ENCODE measurements at regions not wholly inside any gene's neighbourhood (a gene's known extent, or its start where the extent isn't known, plus 50 kb on each side); places are given as distances from the start of the nearest gene placed in this dataset.

DNA sequence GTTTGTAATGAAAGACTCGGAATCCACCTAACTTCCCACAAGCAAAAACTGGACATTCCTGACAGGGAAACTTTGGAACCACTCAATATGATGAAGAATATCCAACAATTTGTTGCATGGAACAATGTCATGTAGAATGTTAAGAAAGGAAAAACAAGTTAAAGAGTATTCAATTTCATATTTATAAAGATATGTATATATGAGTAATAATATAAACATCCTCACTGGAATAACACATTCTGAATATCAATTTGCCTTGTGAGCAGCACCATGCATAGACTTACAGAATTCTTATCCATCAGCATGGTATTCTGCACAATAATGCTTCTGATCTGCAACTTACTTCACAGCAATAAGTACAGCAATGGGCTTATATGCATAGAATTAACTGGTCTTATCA lies 650.3 kb downstream of the SEMA5A start:
- no peak overlapping the region for H3K27ac Mint-ChIP-seq
- H3K36me3 Mint-ChIP-seq = no peaks in the 10 kb centered on the region
- TF ChIP-seq ESRRA (CRISPR knock-in tag; IDR thresholded peaks at IDR 0.05; ENCODE audit: borderline replicate concordance) (no peak), NFE2L1 (CRISPR knock-in tag; IDR thresholded peaks at IDR 0.05) (no peak), JUN (CRISPR knock-in tag; IDR thresholded peaks at IDR 0.05) (no peak)
- no peaks in the 10 kb centered on the region for H3K27me3 Mint-ChIP-seq (ENCODE audit: low read depth)
- no peak for ATAC-seq
- POLR2A ChIA-PET = no interaction called here
- CTCF ChIA-PET = no interaction called here
- no peaks in the 10 kb centered on the region for H3K9me3 Mint-ChIP-seq
- H3K4me1 Mint-ChIP-seq = peaks cover 4% of the 10 kb centered on the region
- DNase-seq (ENCODE audit: low spot score) = no peak
- no peak overlapping the region for H3K4me3 Mint-ChIP-seq

DNA sequence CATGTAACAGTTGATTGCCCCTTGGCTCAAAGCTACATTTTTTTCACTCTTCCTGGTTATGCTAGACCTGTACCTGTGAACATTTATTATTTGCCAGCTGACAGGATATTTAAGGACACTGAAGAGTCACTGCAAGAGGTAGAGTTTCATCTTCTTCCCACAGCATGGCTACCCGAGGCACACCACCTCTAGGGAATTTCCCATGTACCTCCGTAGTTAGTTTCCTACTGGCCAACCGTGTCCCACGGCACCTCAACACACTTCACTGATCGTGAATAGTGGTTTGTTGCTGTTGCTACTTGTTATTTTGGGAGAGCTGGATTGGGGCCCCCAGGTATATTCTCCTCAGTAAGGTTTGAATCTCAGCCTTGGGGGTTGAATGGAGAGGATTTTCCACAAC lies 648.6 kb downstream of the SEMA5A start:
- H3K4me1 Mint-ChIP-seq = peaks cover 4% of the 10 kb centered on the region
- ChIA-PET POLR2A (no interaction called here), CTCF (interaction anchor here (1.6 kb wide), 1 partner anchor 11 kb away, joined by 9 read pairs; no protein-coding TSS in a partner anchor)
- H3K27me3 Mint-ChIP-seq (ENCODE audit: low read depth) = no peaks in the 10 kb centered on the region
- no peak overlapping the region for H3K27ac Mint-ChIP-seq
- ATAC-seq = no peak
- no peak for DNase-seq (ENCODE audit: low spot score)
- no peaks in the 10 kb centered on the region for H3K9me3 Mint-ChIP-seq
- no peak overlapping the region for H3K4me3 Mint-ChIP-seq
- no peaks in the 10 kb centered on the region for H3K36me3 Mint-ChIP-seq
- TF ChIP-seq, protein P1, sequence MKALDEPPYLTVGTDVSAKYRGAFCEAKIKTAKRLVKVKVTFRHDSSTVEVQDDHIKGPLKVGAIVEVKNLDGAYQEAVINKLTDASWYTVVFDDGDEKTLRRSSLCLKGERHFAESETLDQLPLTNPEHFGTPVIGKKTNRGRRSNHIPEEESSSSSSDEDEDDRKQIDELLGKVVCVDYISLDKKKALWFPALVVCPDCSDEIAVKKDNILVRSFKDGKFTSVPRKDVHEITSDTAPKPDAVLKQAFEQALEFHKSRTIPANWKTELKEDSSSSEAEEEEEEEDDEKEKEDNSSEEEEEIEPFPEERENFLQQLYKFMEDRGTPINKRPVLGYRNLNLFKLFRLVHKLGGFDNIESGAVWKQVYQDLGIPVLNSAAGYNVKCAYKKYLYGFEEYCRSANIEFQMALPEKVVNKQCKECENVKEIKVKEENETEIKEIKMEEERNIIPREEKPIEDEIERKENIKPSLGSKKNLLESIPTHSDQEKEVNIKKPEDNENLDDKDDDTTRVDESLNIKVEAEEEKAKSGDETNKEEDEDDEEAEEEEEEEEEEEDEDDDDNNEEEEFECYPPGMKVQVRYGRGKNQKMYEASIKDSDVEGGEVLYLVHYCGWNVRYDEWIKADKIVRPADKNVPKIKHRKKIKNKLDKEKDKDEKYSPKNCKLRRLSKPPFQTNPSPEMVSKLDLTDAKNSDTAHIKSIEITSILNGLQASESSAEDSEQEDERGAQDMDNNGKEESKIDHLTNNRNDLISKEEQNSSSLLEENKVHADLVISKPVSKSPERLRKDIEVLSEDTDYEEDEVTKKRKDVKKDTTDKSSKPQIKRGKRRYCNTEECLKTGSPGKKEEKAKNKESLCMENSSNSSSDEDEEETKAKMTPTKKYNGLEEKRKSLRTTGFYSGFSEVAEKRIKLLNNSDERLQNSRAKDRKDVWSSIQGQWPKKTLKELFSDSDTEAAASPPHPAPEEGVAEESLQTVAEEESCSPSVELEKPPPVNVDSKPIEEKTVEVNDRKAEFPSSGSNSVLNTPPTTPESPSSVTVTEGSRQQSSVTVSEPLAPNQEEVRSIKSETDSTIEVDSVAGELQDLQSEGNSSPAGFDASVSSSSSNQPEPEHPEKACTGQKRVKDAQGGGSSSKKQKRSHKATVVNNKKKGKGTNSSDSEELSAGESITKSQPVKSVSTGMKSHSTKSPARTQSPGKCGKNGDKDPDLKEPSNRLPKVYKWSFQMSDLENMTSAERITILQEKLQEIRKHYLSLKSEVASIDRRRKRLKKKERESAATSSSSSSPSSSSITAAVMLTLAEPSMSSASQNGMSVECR (CRISPR knock-in tag; IDR thresholded peaks at IDR 0.05; ENCODE audit: borderline replicate concordance) = no peak
- TF ChIP-seq CREB1 (CRISPR knock-in tag; IDR thresholded peaks at IDR 0.05) = no peak
- TF ChIP-seq KAT7 (CRISPR knock-in tag; IDR thresholded peaks at IDR 0.05; ENCODE audit: borderline replicate concordance) = no peak
- TF ChIP-seq JAZF1 (CRISPR knock-in tag; IDR thresholded peaks at IDR 0.05) = no peak
- TF ChIP-seq FOXP1 (CRISPR knock-in tag; IDR thresholded peaks at IDR 0.05; ENCODE audit: borderline replicate concordance) = no peak
- TF ChIP-seq, protein P2, sequence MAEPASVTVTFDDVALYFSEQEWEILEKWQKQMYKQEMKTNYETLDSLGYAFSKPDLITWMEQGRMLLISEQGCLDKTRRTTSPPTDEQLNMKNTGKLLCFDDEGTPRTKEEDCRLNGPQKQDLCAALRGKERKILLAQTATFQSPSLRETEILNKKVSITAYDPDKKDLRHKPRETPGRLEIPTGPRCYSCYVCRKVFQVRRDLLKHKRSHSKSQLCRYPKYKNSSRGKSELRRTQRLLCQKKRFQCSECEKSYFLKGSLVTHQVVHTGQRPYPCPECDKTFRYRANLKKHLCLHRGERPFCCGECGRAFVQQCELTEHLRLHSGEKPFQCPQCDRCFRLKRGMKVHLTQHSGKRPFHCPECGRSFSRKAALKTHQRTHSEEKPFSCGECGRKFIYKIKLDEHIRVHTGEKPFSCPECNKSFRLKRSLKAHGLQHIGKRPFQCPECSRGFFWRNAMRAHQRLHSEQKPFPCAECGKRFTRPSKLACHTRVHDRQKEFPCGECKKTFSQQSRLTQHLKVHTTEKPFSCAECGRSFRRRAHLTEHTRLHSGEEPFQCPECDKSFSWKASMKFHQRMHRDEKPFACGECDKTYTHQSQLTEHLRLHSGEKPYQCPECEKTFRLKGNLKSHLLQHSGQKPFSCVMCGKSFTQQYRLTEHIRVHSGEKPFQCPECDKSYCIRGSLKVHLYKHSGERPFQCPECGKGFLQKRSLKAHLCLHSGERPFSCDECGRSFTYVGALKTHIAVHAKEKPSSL (CRISPR knock-in tag; conservative IDR thresholded peaks at IDR 0.05) = no peak
- TF ChIP-seq ZNF317 (CRISPR knock-in tag; IDR thresholded peaks at IDR 0.05; ENCODE audit: borderline replicate concordance, low read depth) = no peak
- no peak for TF ChIP-seq ZNF423 (CRISPR knock-in tag; IDR thresholded peaks at IDR 0.05)
- TF ChIP-seq, protein P3, sequence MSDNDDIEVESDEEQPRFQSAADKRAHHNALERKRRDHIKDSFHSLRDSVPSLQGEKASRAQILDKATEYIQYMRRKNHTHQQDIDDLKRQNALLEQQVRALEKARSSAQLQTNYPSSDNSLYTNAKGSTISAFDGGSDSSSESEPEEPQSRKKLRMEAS (CRISPR knock-in tag; IDR thresholded peaks at IDR 0.05) = no peak
- no peak for TF ChIP-seq SOX15 (CRISPR knock-in tag; IDR thresholded peaks at IDR 0.05)
- TF ChIP-seq, protein P4, sequence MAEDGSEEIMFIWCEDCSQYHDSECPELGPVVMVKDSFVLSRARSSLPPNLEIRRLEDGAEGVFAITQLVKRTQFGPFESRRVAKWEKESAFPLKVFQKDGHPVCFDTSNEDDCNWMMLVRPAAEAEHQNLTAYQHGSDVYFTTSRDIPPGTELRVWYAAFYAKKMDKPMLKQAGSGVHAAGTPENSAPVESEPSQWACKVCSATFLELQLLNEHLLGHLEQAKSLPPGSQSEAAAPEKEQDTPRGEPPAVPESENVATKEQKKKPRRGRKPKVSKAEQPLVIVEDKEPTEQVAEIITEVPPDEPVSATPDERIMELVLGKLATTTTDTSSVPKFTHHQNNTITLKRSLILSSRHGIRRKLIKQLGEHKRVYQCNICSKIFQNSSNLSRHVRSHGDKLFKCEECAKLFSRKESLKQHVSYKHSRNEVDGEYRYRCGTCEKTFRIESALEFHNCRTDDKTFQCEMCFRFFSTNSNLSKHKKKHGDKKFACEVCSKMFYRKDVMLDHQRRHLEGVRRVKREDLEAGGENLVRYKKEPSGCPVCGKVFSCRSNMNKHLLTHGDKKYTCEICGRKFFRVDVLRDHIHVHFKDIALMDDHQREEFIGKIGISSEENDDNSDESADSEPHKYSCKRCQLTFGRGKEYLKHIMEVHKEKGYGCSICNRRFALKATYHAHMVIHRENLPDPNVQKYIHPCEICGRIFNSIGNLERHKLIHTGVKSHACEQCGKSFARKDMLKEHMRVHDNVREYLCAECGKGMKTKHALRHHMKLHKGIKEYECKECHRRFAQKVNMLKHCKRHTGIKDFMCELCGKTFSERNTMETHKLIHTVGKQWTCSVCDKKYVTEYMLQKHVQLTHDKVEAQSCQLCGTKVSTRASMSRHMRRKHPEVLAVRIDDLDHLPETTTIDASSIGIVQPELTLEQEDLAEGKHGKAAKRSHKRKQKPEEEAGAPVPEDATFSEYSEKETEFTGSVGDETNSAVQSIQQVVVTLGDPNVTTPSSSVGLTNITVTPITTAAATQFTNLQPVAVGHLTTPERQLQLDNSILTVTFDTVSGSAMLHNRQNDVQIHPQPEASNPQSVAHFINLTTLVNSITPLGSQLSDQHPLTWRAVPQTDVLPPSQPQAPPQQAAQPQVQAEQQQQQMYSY (CRISPR knock-in tag; IDR thresholded peaks at IDR 0.05) = no peak
- no peak for TF ChIP-seq ZNF219 (CRISPR knock-in tag; IDR thresholded peaks at IDR 0.05; ENCODE audit: borderline replicate concordance)
- no peak for TF ChIP-seq GABPB1 (CRISPR knock-in tag; IDR thresholded peaks at IDR 0.05)
- TF ChIP-seq, protein P5, sequence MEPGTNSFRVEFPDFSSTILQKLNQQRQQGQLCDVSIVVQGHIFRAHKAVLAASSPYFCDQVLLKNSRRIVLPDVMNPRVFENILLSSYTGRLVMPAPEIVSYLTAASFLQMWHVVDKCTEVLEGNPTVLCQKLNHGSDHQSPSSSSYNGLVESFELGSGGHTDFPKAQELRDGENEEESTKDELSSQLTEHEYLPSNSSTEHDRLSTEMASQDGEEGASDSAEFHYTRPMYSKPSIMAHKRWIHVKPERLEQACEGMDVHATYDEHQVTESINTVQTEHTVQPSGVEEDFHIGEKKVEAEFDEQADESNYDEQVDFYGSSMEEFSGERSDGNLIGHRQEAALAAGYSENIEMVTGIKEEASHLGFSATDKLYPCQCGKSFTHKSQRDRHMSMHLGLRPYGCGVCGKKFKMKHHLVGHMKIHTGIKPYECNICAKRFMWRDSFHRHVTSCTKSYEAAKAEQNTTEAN (CRISPR knock-in tag; IDR thresholded peaks at IDR 0.05) = no peak
- TF ChIP-seq, protein P6, sequence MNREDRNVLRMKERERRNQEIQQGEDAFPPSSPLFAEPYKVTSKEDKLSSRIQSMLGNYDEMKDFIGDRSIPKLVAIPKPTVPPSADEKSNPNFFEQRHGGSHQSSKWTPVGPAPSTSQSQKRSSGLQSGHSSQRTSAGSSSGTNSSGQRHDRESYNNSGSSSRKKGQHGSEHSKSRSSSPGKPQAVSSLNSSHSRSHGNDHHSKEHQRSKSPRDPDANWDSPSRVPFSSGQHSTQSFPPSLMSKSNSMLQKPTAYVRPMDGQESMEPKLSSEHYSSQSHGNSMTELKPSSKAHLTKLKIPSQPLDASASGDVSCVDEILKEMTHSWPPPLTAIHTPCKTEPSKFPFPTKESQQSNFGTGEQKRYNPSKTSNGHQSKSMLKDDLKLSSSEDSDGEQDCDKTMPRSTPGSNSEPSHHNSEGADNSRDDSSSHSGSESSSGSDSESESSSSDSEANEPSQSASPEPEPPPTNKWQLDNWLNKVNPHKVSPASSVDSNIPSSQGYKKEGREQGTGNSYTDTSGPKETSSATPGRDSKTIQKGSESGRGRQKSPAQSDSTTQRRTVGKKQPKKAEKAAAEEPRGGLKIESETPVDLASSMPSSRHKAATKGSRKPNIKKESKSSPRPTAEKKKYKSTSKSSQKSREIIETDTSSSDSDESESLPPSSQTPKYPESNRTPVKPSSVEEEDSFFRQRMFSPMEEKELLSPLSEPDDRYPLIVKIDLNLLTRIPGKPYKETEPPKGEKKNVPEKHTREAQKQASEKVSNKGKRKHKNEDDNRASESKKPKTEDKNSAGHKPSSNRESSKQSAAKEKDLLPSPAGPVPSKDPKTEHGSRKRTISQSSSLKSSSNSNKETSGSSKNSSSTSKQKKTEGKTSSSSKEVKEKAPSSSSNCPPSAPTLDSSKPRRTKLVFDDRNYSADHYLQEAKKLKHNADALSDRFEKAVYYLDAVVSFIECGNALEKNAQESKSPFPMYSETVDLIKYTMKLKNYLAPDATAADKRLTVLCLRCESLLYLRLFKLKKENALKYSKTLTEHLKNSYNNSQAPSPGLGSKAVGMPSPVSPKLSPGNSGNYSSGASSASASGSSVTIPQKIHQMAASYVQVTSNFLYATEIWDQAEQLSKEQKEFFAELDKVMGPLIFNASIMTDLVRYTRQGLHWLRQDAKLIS (CRISPR knock-in tag; IDR thresholded peaks at IDR 0.05; ENCODE audit: borderline replicate concordance) = no peak
- TF ChIP-seq SMAD3 (CRISPR knock-in tag; IDR thresholded peaks at IDR 0.05; ENCODE audit: borderline replicate concordance) = no peak
